ENCODE measurements at regions not wholly inside any gene's neighbourhood (a gene's known extent, or its start where the extent isn't known, plus 50 kb on each side); places are given as distances from the start of the nearest gene placed in this dataset.
"Not testable (repeated sequence)": the region's sequence is repeated elsewhere in the genome, so short reads cannot be mapped to it uniquely, and the experiment has no call there.

DNA sequence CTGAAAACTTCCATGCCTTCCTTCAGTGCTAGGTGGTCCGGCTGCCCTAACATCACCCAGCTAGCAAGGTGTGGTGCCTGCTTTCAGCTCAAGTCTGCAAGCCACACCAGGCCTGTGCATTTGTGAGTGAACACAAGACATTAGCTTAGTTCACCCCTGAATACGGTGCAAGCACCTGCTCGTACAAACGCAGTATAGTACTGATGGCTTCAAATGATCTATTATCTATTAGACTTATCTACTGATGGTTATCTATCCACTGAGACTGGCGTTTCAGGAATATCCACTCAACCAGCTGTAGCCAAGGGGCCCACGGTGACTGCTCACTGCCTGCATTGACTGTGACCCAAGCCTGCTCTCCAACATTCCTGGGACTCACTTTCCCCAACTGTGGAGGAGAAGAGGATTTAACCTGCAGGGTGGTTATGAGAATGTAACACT is 155.9 kb downstream of the SHOX start:
- DNase-seq, result no peak

DNA sequence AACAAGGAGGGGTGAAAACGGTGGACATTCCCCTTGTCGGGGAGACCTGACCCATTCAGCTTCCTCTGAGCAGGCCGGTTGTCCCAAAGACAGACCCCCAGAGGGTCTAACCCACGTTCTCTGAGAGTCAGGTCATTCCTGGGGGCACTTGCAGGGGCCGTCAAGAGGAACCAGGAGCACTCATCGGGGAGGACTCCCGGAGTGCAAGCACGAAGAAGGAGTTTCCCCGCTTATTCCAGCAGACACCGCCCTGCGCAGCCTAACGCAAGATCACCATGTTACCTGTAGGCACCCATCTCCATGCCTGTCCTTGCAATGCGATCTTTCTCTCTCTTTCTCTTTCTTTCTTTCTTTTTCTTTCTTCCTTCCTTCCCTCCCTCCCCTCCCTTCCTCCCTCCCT is 154.2 kb downstream of the SHOX start:
- DNase-seq, result no peak

- DNase-seq, result no peak
These were observed 150.9 kb downstream of the SHOX start for GRCh38 chrX:781224-782204.

DNA sequence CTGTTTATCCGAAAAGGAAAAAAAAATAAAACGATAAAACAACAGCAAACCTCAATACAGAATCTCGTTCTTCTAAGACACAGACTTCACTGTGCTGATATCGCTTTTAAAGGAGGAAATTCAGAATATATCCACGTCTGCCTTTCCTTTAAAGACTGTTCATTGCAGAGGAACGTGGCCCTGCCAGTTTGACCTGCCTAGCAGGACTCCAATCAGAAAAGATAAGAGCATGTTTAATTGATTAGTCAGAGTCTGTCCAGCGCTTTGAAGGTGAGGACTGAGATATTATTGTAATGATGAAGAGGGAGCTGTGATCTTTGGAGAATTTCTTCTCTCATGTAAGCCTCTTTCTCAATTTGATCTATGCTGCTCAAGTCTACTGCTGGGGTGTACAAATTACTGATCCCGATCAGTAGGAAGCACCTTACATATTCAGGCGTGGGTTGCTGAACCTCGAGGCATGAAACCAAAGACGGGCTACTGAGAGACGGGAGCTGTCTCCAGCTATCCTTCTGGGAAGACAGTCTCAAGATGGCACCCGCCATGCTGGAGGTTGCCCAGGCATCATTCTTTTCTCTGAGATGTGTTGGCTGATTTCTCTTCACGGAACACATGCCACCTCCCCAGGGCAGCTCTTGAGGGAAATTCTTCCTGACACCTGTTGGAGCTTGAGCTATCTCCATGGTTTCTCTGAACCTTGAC is 146.1 kb downstream of the SHOX start:
- no peak for DNase-seq

- no peak for DNase-seq
These were observed 145.5 kb downstream of the SHOX start for GRCh38 chrX:776061-776460.

GRCh38 chrX:774536-774935 is 143.9 kb downstream of the SHOX start:
- no peak for DNase-seq

DNA sequence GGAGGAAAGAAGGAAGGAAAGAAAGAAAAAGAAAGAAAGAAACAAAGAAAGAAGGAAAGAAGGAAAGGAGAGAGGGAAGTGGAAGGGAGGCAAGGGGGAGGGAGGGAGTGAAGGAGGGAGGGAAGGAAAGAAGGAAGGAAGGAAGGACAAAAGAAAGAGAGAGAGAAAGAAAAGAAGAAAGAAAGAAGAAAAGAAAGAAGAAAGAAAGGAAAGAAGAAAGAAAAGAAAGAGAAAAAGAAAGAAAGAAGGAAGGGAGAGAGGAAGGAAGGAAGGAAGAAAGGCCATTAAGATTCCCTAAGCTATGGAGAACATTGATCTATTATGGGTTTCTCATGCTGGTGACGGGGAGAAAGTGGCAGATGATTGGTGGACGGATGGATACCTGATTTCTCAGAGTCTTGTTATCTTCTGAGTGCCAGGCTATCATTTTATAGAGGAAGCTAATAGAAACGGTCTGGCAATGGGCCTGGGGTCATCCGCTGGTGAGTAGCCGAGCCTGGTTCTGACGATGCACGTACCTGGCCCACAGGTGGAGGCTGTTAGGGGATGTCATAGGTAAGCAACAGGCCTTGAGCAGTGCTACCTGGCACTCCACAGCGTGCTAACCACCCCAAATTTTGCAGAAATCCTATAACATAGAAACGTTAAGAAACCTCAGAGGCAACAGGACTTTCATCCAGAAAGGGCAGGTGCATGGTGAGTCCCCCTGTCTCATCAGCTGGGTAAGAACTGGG is 142.9 kb downstream of the SHOX start:
- no peak for DNase-seq

- no peak for DNase-seq
These were observed 140.9 kb downstream of the SHOX start for GRCh38 chrX:771536-771935.

DNA sequence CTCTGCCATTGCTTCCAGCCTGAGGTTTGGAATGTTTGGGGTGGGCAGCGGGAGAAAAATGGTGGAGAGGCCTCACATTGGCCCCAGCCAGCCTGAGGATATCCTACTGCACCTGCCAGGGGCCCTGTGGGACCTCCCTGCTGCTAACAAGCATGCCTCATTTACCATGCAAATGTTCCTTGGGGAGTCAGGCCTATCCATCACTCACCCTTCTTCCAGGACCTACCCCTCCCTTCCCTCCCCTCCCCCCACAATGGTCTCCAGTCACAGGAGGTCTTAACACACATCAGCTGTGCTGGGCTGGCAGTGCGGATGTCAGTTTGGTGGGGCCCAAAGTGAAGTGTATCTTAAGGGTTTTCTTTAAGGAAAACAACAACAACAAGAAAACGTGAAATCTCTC is 139.2 kb downstream of the SHOX start:
- no peak for DNase-seq

DNA sequence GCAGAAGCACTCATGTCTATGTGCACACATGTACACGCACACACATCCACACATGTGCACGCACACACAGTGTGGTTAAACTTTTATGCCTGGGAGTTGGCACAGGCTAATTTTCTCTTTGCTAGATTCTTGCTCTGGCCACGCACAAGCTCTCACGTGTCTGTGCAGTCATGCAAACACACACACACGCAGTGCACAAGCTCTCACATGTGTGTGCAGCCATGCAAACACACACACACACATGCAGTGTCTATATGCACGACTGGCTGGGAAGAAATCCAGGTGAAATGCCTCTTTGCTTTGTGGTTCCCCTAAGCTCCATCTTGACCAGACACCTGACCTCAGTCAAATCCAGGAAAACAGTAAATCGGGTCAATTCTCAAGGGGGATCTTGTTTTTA is 138.0 kb downstream of the SHOX start:
- no peak for DNase-seq

DNA sequence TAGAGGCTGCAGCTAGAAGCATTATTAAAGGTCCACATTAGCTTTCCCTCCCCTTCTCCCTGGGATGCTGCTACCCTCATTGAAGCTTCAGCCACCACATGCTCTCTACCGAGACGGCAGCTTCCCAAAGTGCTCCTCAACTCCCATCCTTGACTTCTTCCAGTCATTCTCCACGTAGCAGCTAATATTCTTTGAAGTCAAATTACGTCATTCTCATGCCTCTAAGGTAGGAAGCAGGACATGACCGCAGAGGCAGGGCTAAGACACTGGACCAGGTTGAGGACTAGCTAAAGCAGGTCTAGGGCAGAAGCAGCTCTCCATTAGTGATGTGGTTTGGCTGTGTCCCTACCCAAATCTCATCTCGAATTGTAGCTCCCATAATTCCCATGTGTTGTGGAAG is 128.3 kb downstream of the SHOX start:
- DNase-seq, result no peak

GRCh38 chrX:750812-751211 is 120.2 kb downstream of the SHOX start:
- DNase-seq, result no peak

GRCh38 chrX:750263-750662 is 119.7 kb downstream of the SHOX start:
- no peak for DNase-seq

DNA sequence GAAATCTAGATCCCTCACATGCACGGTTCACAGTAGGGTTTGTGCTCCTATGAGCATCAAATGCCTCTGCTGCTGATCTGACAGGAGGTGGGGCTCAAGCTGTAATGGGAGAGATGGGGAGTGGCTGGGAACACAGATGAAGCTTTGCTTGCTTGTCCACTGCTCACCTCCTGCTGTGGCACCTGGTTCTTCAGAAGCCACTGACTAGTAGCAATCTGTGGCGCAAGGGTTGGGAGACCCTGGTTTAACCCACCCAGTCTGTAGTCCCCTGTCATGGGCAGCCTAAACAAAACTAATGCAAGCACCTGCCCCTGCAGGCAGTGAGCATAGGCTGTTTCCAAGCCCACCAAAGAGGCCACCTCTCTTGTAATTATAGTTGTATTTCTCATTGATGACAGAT is 116.6 kb downstream of the SHOX start:
- DNase-seq, result no peak

GRCh38 chrX:739611-740010 is 109.0 kb downstream of the SHOX start:
- DNase-seq, result no peak

- DNase-seq, result not testable (repeated sequence)
These were observed 106.4 kb downstream of the SHOX start for GRCh38 chrX:737021-737420.

DNA sequence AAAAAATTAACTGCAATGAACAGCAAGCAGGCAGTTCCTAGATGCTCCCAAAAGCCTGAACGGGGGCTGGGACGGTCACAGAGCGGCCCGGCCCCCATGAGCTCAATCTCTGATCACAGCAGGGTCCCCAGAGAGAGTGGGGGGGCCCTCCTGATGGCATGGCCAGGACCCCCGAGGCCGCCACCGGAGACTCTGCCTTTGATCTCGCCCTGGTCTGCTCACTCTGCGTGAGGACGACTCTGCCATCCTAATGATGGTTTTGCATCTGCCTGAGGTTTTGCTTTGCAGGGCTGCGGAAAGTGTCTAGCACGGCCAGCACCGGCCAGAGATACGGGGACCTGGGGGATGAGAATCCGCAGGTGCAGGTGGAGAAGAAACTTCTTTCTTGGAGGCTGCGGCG is 103.8 kb downstream of the SHOX start:
- no peak for DNase-seq

DNA sequence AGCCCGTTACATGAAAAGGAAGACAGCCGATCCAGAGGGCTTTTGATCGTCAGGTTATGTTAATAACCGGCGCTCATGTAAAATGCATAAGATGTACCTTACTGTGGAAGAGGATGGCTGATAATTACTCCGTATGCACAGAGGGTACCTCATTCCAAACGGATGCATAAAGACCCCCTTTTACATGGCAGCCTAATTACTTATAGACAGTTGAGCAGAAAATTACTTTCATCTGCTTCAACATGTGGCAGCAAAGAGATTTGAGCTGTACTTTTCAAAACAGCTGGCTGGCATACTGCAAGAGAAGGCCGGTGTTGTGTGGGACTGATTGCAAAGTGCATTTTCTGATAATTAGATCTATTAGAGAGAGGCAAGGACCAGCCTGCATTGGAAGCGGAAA is 103.4 kb downstream of the SHOX start:
- DNase-seq, result no peak

GRCh38 chrX:729583-730409 is 99.2 kb downstream of the SHOX start:
- DNase-seq, result no peak

DNA sequence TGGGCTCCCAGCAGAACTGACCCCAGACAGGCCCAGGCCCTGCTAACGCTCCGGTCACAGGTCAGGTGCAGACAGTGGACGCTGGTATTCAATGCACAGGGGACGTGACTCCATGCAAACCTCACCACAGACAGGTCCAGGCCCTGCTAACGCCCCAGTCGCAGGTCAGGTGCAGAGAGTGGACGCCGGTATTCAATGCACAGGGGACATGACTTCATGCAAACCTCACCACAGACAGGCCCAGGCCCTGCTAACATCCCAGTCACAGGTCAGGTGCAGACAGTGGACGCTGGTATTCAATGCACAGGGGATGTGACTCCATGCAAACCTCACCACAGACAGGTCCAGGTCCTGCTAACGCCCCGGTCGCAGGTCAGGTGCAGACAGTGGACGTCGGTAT is 98.5 kb downstream of the SHOX start:
- not testable (repeated sequence) for DNase-seq

DNA sequence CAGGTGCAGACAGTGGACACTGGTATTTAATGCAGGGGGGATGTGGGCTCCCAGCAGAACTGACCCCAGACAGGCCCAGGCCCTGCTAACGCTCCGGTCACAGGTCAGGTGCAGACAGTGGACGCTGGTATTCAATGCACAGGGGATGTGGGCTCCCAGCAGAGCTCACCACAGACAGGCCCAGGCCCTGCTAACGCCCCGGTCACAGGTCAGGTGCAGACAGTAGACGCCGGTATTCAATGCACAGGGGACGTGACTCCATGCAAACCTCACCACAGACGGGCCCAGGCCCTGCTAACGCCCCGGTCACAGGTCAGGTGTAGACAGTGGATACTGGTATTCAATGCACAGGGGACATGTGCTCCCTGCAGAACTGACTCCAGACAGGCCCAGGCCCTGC is 98.0 kb downstream of the SHOX start:
- DNase-seq, result not testable (repeated sequence)

All from fibroblast of skin of right quadriceps (primary cell).